ENCODE measurements at regions not wholly inside any gene's neighbourhood (a gene's known extent, or its start where the extent isn't known, plus 50 kb on each side); places are given as distances from the start of the nearest gene placed in this dataset.

DNA sequence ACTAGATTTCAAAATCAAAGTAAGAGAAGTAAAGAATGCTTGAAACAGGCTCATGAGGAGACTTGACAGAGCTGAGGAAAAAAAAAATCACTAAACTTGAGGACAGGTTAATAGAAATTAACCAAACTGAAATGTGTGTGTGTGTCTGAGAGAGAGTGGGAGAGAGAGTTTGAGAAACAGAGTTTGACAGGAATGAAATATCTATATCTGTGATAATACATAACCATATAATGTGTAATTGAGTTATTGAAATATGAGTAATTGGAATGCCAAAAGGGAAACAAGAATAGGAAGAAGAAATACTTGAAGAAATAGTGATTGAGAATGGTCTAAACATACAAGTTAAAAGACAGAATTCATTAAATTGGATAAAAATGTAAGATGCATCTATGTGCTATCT lies 268.0 kb upstream of the CHRM2 start:
- intact Hi-C loops (cut with micrococcal nuclease): no loop called here
- H3K4me1 ChIP-seq (ENCODE audit: control insufficient read depth, insufficient read depth, low read length): no peaks in the 10 kb centered on the region
- no peak for DNase-seq
- Mint-ChIP-seq H3K36me3 (peaks cover 6% of the 10 kb centered on the region), H3K9me3 (peaks cover 15 to 19% of the 10 kb centered on the region in 2 donors), H3K4me1 (no peaks in the 10 kb centered on the region), H3K27ac (no peak overlapping the region), H3K4me3 (no peak overlapping the region), H3K27me3 (ENCODE audit: low read depth in 2 of 2) (no peaks in the 10 kb centered on the region)
- H3K27ac ChIP-seq (ENCODE audit: low read length): no peak overlapping the region
- H3K9me3 ChIP-seq (ENCODE audit: control insufficient read depth, insufficient read depth, low read length): peaks cover 2% of the 10 kb centered on the region
- no peaks in the 10 kb centered on the region for H3K36me3 ChIP-seq (ENCODE audit: control insufficient read depth, insufficient read depth, low read length)
- no peak overlapping the region for H3K4me3 ChIP-seq (ENCODE audit: low read length)
- TF ChIP-seq CTCF (IDR thresholded peaks at IDR 0.05): no peak
- ATAC-seq: no peak
- H3K27me3 ChIP-seq (ENCODE audit: control insufficient read depth, insufficient read depth, low read length): no peaks in the 10 kb centered on the region

- no peaks in the 10 kb centered on the region for H3K9me3 ChIP-seq (ENCODE audit: control insufficient read depth, insufficient read depth, low read length)
- no peak for TF ChIP-seq CTCF (IDR thresholded peaks at IDR 0.05)
- 100% methylated on average over 1 of the region's 1 CpG for WGBS (ENCODE audit: insufficient coverage)
- no peak overlapping the region for H3K27ac ChIP-seq (ENCODE audit: low read length)
- H3K27me3 ChIP-seq (ENCODE audit: control insufficient read depth, insufficient read depth, low read length): no peaks in the 10 kb centered on the region
- H3K9me3 Mint-ChIP-seq: peaks cover 7 to 14% of the 10 kb centered on the region in 2 donors
- no peaks in the 10 kb centered on the region for H3K4me1 ChIP-seq (ENCODE audit: control insufficient read depth, insufficient read depth, low read length)
- H3K4me3 Mint-ChIP-seq: no peak overlapping the region
- ATAC-seq: no peak
- H3K27me3 Mint-ChIP-seq (ENCODE audit: low read depth in 2 of 2): no peaks in the 10 kb centered on the region
- intact Hi-C loops (cut with micrococcal nuclease): no loop called here
- no peak for DNase-seq
- no peak overlapping the region for H3K27ac Mint-ChIP-seq
- no peaks in the 10 kb centered on the region for H3K4me1 Mint-ChIP-seq
- H3K4me3 ChIP-seq (ENCODE audit: low read length): no peak overlapping the region
- no peaks in the 10 kb centered on the region for H3K36me3 Mint-ChIP-seq
- no peaks in the 10 kb centered on the region for H3K36me3 ChIP-seq (ENCODE audit: control insufficient read depth, insufficient read depth, low read length)
Observed at GRCh38 chr7:136594739-136595144, 273.7 kb upstream of the CHRM2 start.

DNA sequence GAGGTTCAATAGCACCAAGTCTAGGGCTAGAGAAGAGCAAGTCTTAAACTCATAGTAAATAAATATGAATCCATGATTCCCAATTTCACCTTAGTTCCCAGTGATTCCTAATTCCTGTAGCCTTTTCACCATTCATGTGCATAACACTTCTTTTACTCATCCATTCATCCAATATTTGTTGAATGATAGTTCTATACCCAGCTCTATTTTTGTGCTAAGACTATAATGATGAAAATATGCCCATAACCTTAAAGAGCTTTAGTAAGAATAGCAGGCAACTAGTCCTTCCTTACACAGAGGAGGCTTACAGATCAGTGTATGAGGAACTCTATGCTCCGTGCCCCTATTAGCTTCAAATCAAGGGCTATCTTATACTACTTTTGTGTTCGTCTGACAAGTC lies 280.2 kb upstream of the CHRM2 start:
- Histone ChIP-seq H3K4me1 (ENCODE audit: control insufficient read depth, insufficient read depth, low read length) (no peaks in the 10 kb centered on the region), H3K9me3 (ENCODE audit: control insufficient read depth, insufficient read depth, low read length) (no peaks in the 10 kb centered on the region), H3K4me3 (ENCODE audit: low read length) (no peak overlapping the region), H3K27me3 (ENCODE audit: control insufficient read depth, insufficient read depth, low read length) (no peaks in the 10 kb centered on the region), H3K27ac (ENCODE audit: low read length) (no peak overlapping the region), H3K36me3 (ENCODE audit: control insufficient read depth, insufficient read depth, low read length) (no peaks in the 10 kb centered on the region)
- Mint-ChIP-seq H3K27ac (no peak overlapping the region), H3K4me1 (no peaks in the 10 kb centered on the region), H3K27me3 (ENCODE audit: low read depth in 2 of 2) (no peaks in the 10 kb centered on the region), H3K36me3 (no peaks in the 10 kb centered on the region), H3K9me3 (peaks cover 3 to 8% of the 10 kb centered on the region in 2 donors), H3K4me3 (no peak overlapping the region)
- DNase-seq: no peak
- no peak for ATAC-seq
- intact Hi-C loops (cut with micrococcal nuclease): no loop called here
- WGBS (ENCODE audit: insufficient coverage): 91% methylated on average over 2 of the region's 2 CpGs
- no peak for TF ChIP-seq CTCF (IDR thresholded peaks at IDR 0.05)

GRCh38 chr7:136585954-136586670 lies 282.3 kb upstream of the CHRM2 start:
- no peaks in the 10 kb centered on the region for H3K36me3 Mint-ChIP-seq
- no peak overlapping the region for H3K4me3 Mint-ChIP-seq
- 93% methylated on average over 1 of the region's 2 CpGs for WGBS (ENCODE audit: insufficient coverage)
- no peak for DNase-seq
- no peaks in the 10 kb centered on the region for H3K27me3 ChIP-seq (ENCODE audit: control insufficient read depth, insufficient read depth, low read length)
- no peaks in the 10 kb centered on the region for H3K27me3 Mint-ChIP-seq (ENCODE audit: low read depth in 2 of 2)
- peaks cover 3 to 8% of the 10 kb centered on the region in 2 donors for H3K9me3 Mint-ChIP-seq
- H3K9me3 ChIP-seq (ENCODE audit: control insufficient read depth, insufficient read depth, low read length): no peaks in the 10 kb centered on the region
- H3K27ac Mint-ChIP-seq: no peak overlapping the region
- H3K4me1 ChIP-seq (ENCODE audit: control insufficient read depth, insufficient read depth, low read length): no peaks in the 10 kb centered on the region
- H3K4me3 ChIP-seq (ENCODE audit: low read length): no peak overlapping the region
- intact Hi-C loops (cut with micrococcal nuclease): no loop called here
- TF ChIP-seq CTCF (IDR thresholded peaks at IDR 0.05): no peak
- H3K4me1 Mint-ChIP-seq: no peaks in the 10 kb centered on the region
- no peaks in the 10 kb centered on the region for H3K36me3 ChIP-seq (ENCODE audit: control insufficient read depth, insufficient read depth, low read length)
- ATAC-seq: no peak
- H3K27ac ChIP-seq (ENCODE audit: low read length): no peak overlapping the region

All from natural killer cell (primary cell).